Spinal cord (tissue), 9 donors: ENCODE measurements at regions not wholly inside any gene's neighbourhood (a gene's known extent, or its start where the extent isn't known, plus 50 kb on each side); places are given as distances from the start of the nearest gene placed in this dataset.
A peak's percentile ranks its signal among the peaks of the same experiment; 100 is the strongest.

Source experiments
- DNase-seq, 6 donors: peaks; one replicate each; pipeline versions ENCODE4 v3.0.0 to v3.0.0-alpha.2; 2013 to 2015; ENCODE audit warnings: low spot score in 6 of 6, low read depth in 4 of 6
- H3K27ac ChIP-seq: one replicate; pipeline ENCODE4 v1.5.1; 2013; ENCODE audit warnings: low read depth, low read length, control low read depth
- H3K27me3 ChIP-seq: one replicate; pipeline ENCODE4 v1.6.1; 2013; ENCODE audit warnings: low read length; ENCODE audit not compliant: control insufficient read depth, insufficient read depth
- H3K36me3 ChIP-seq: one replicate; pipeline ENCODE4 v1.6.1; 2013; ENCODE audit warnings: low read length; ENCODE audit not compliant: control insufficient read depth, insufficient read depth
- H3K4me1 ChIP-seq: one replicate; pipeline ENCODE4 v1.6.1; 2013; ENCODE audit warnings: low read length; ENCODE audit not compliant: control insufficient read depth, insufficient read depth
- H3K4me3 ChIP-seq: one replicate; pipeline ENCODE4 v1.5.1; 2013; ENCODE audit warnings: low read depth, low read length, control low read depth
- H3K9me3 ChIP-seq: one replicate; pipeline ENCODE4 v1.6.1; 2013; ENCODE audit warnings: low read length; ENCODE audit not compliant: control insufficient read depth, insufficient read depth
- WGBS: methylation state at CpG from one replicate; pipeline ENCODE4 v1.1.5; 2013; ENCODE audit warnings: missing lambda C conversion rate; ENCODE audit not compliant: insufficient coverage; 5-methylcytosine and 5-hydroxymethylcytosine counted together
- donor health status: healthy.

GRCh38 chr4:38189445-38189844 lies 229.2 kb downstream of the PTTG2 start:
- H3K9me3 ChIP-seq = no peaks in the 10 kb centered on the region
- WGBS = 87% methylated on average over 2 of the region's 3 CpGs
- DNase-seq = no peak
- H3K27me3 ChIP-seq = no peaks in the 10 kb centered on the region
- no peak overlapping the region for H3K4me3 ChIP-seq
- H3K27ac ChIP-seq = no peak overlapping the region
- peaks cover 7% of the 10 kb centered on the region for H3K4me1 ChIP-seq
- no peaks in the 10 kb centered on the region for H3K36me3 ChIP-seq

- Histone ChIP-seq H3K4me1 (peaks cover 7% of the 10 kb centered on the region), H3K36me3 (no peaks in the 10 kb centered on the region), H3K27ac (no peak overlapping the region), H3K27me3 (no peaks in the 10 kb centered on the region), H3K9me3 (peaks cover 2% of the 10 kb centered on the region), H3K4me3 (no peak overlapping the region)
- DNase-seq = peak in 3 of 6 donors; percentile 20 to 68 (median 57)
- no CpG with 5 or more reads among the region's 4 CpGs for WGBS
These were observed 230.6 kb downstream of the PTTG2 start for GRCh38 chr4:38190717-38191178.

- H3K4me3 ChIP-seq = no peak overlapping the region
- H3K36me3 ChIP-seq = no peaks in the 10 kb centered on the region
- H3K4me1 ChIP-seq = peaks cover 7% of the 10 kb centered on the region
- no peak overlapping the region for H3K27ac ChIP-seq
- H3K27me3 ChIP-seq = no peaks in the 10 kb centered on the region
- H3K9me3 ChIP-seq = peaks cover 2% of the 10 kb centered on the region
- WGBS = 85% methylated on average over 2 of the region's 3 CpGs
- no peak for DNase-seq
These were observed 232.3 kb downstream of the PTTG2 start for GRCh38 chr4:38192516-38192915.

- 68% methylated on average over 2 of the region's 2 CpGs for WGBS
- no peak for DNase-seq
These were observed 233.2 kb downstream of the PTTG2 start for GRCh38 chr4:38193236-38193863.

GRCh38 chr4:38194047-38194602 lies 233.9 kb downstream of the PTTG2 start:
- peaks cover 7% of the 10 kb centered on the region for H3K4me1 ChIP-seq
- H3K27me3 ChIP-seq = no peaks in the 10 kb centered on the region
- DNase-seq = peak in 1 of 6 donors; percentile 72
- 80% methylated on average over 2 of the region's 2 CpGs for WGBS
- no peak overlapping the region for H3K27ac ChIP-seq
- H3K36me3 ChIP-seq = no peaks in the 10 kb centered on the region
- no peak overlapping the region for H3K4me3 ChIP-seq
- H3K9me3 ChIP-seq = peaks cover 2% of the 10 kb centered on the region

More at GRCh38 chr4:38193236-38193863, 233.2 kb downstream of the PTTG2 start:
- no peak overlapping the region for H3K4me3 ChIP-seq
- peaks cover 7% of the 10 kb centered on the region for H3K4me1 ChIP-seq
- no peaks in the 10 kb centered on the region for H3K27me3 ChIP-seq
- H3K9me3 ChIP-seq = peaks cover 2% of the 10 kb centered on the region
- no peaks in the 10 kb centered on the region for H3K36me3 ChIP-seq
- no peak overlapping the region for H3K27ac ChIP-seq

GRCh38 chr4:38195486-38195885 lies 235.3 kb downstream of the PTTG2 start:
- Histone ChIP-seq H3K9me3 (peaks cover 2% of the 10 kb centered on the region), H3K4me1 (peaks cover 6% of the 10 kb centered on the region), H3K27ac (no peak overlapping the region), H3K4me3 (no peak overlapping the region), H3K36me3 (no peaks in the 10 kb centered on the region), H3K27me3 (no peaks in the 10 kb centered on the region)
- no peak for DNase-seq
- WGBS = 31% methylated on average over 2 of the region's 3 CpGs

GRCh38 chr4:38195911-38196310 lies 235.7 kb downstream of the PTTG2 start:
- Histone ChIP-seq H3K4me1 (peaks cover 2% of the 10 kb centered on the region), H3K27me3 (no peaks in the 10 kb centered on the region), H3K36me3 (no peaks in the 10 kb centered on the region), H3K9me3 (peaks cover 2% of the 10 kb centered on the region), H3K4me3 (no peak overlapping the region), H3K27ac (no peak overlapping the region)
- WGBS = 76% methylated on average over 6 of the region's 6 CpGs
- no peak for DNase-seq

GRCh38 chr4:38202242-38202641 lies 242.0 kb downstream of the PTTG2 start:
- no peaks in the 10 kb centered on the region for H3K9me3 ChIP-seq
- no peak overlapping the region for H3K27ac ChIP-seq
- no peaks in the 10 kb centered on the region for H3K36me3 ChIP-seq
- no peak overlapping the region for H3K4me3 ChIP-seq
- H3K4me1 ChIP-seq = no peaks in the 10 kb centered on the region
- DNase-seq = no peak
- WGBS = 100% methylated on average over 1 of the region's 2 CpGs
- H3K27me3 ChIP-seq = no peaks in the 10 kb centered on the region

GRCh38 chr4:38203609-38204008 lies 243.4 kb downstream of the PTTG2 start:
- no peak for DNase-seq
- WGBS = 83% methylated on average over 2 of the region's 3 CpGs
- Histone ChIP-seq H3K9me3 (no peaks in the 10 kb centered on the region), H3K27ac (no peak overlapping the region), H3K36me3 (no peaks in the 10 kb centered on the region), H3K4me3 (no peak overlapping the region), H3K4me1 (no peaks in the 10 kb centered on the region), H3K27me3 (no peaks in the 10 kb centered on the region)
